HEK293T (cell line): ENCODE measurements at regions not wholly inside any gene's neighbourhood (a gene's known extent, or its start where the extent isn't known, plus 50 kb on each side); places are given as distances from the start of the nearest gene placed in this dataset.

Experiments
- CTCF ChIA-PET: fragments of 350-600 bp; formaldehyde crosslinking; extraction: SDS; loops from one replicate; lab custom pipeline; 2021; ENCODE audit warnings: antibody characterized with exemption, inconsistent platforms; lab: Yijun Ruan, JAX
- POLR2A ChIA-PET: fragments of 350-600 bp; formaldehyde crosslinking; extraction: SDS; loops from one replicate; lab custom pipeline; 2020; ENCODE audit warnings: antibody characterized with exemption, inconsistent platforms; lab: Yijun Ruan, JAX
- DNase-seq: peaks from one replicate; pipeline ENCODE4 v3.0.0; 2012; ENCODE audit warnings: mixed read lengths; ENCODE audit errors: extremely low spot score
- ARNT ChIP-seq: fragments of 450-650 bp; IDR thresholded peaks from 2 replicates; pipeline ENCODE4 v1.6.1; 2017; ENCODE audit warnings: mild to moderate bottlenecking
- BHLHE40 ChIP-seq: fragments of 450-650 bp; IDR thresholded peaks from 2 replicates; pipeline ENCODE4 v1.6.1; 2016; ENCODE audit warnings: mild to moderate bottlenecking, moderate library complexity, borderline replicate concordance
- CTBP1 ChIP-seq: fragments of 450-650 bp; IDR thresholded peaks from 2 replicates; pipeline ENCODE4 v1.6.1; 2016; ENCODE audit warnings: borderline replicate concordance
- ELF4 ChIP-seq: fragments of 450-650 bp; IDR thresholded peaks from 2 replicates; pipeline ENCODE4 v1.6.1; 2017; ENCODE audit warnings: antibody characterized with exemption
- FOXA1 ChIP-seq: fragments of 450-650 bp; IDR thresholded peaks from 2 replicates; pipeline ENCODE4 v1.6.1; 2016; ENCODE audit warnings: mild to moderate bottlenecking
- FOXK2 ChIP-seq: fragments of 450-650 bp; IDR thresholded peaks from 2 replicates; pipeline ENCODE4 v1.6.1; 2016; ENCODE audit warnings: mild to moderate bottlenecking
- FOXM1 ChIP-seq: fragments of 450-650 bp; IDR thresholded peaks from 2 replicates; pipeline ENCODE4 v1.6.1; 2017; ENCODE audit warnings: mild to moderate bottlenecking, borderline replicate concordance
- HDGF ChIP-seq: fragments of 450-650 bp; IDR thresholded peaks from 2 replicates; pipeline ENCODE4 v1.6.1; 2017; ENCODE audit warnings: antibody characterized with exemption, borderline replicate concordance
- L3MBTL2 ChIP-seq: fragments of 450-650 bp; conservative IDR thresholded peaks from 2 replicates; pipeline ENCODE4 v1.6.1; 2016; ENCODE audit warnings: mild to moderate bottlenecking
- LEF1 ChIP-seq: fragments of 450-650 bp; IDR thresholded peaks from 2 replicates; pipeline ENCODE4 v1.6.1; 2017; ENCODE audit warnings: mild to moderate bottlenecking, borderline replicate concordance
- NFRKB ChIP-seq: fragments of 450-650 bp; IDR thresholded peaks from 2 replicates; pipeline ENCODE4 v1.6.1; 2016; ENCODE audit warnings: mild to moderate bottlenecking, moderate library complexity
- PKNOX1 ChIP-seq: fragments of 450-650 bp; IDR thresholded peaks from 2 replicates; pipeline ENCODE4 v1.6.1; 2016
- SP1 ChIP-seq: fragments of 450-650 bp; IDR thresholded peaks from 2 replicates; pipeline ENCODE4 v1.6.1; 2017
- SUZ12 ChIP-seq: fragments of 450-650 bp; IDR thresholded peaks from 2 replicates; pipeline ENCODE4 v1.6.1; 2016; ENCODE audit warnings: mild to moderate bottlenecking
- TARDBP ChIP-seq: fragments of 450-650 bp; IDR thresholded peaks from 2 replicates; pipeline ENCODE4 v1.6.1; 2016
- ZNF384 ChIP-seq: fragments of 450-650 bp; IDR thresholded peaks from 2 replicates; pipeline ENCODE4 v1.6.1; 2016

DNA sequence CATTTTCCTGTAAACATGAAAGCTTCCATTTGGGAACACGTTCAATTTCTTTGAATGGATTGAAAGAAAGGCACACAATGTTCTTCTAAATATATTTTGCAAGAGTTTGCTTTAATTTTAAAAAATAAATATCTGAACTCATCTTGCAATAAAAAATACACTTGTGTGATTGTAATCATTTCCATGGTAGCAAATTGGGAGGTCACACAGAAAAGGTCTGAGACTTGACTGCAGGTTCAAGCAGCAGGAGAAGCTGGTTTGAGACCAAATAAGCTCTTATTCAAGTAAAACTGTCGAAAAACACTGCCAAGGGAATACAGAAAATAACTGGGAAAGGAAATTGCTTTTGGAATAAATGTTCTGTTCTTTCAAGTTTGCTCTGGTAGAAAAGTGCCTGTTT is 498.9 kb downstream of the ADGRL2 start:
- DNase-seq: no peak
- ChIA-PET POLR2A (no interaction called here), CTCF (no interaction called here)
- TF ChIP-seq PKNOX1 (no peak), L3MBTL2 (no peak), FOXK2 (no peak), FOXA1 (no peak)

GRCh38 chr1:82299056-82299455 is 498.3 kb downstream of the ADGRL2 start:
- ChIA-PET POLR2A (no interaction called here), CTCF (no interaction called here)
- no peak for DNase-seq
- TF ChIP-seq LEF1 (no peak), FOXK2 (no peak), L3MBTL2 (no peak), PKNOX1 (no peak), SUZ12 (no peak), BHLHE40 (no peak), SP1 (no peak)

DNA sequence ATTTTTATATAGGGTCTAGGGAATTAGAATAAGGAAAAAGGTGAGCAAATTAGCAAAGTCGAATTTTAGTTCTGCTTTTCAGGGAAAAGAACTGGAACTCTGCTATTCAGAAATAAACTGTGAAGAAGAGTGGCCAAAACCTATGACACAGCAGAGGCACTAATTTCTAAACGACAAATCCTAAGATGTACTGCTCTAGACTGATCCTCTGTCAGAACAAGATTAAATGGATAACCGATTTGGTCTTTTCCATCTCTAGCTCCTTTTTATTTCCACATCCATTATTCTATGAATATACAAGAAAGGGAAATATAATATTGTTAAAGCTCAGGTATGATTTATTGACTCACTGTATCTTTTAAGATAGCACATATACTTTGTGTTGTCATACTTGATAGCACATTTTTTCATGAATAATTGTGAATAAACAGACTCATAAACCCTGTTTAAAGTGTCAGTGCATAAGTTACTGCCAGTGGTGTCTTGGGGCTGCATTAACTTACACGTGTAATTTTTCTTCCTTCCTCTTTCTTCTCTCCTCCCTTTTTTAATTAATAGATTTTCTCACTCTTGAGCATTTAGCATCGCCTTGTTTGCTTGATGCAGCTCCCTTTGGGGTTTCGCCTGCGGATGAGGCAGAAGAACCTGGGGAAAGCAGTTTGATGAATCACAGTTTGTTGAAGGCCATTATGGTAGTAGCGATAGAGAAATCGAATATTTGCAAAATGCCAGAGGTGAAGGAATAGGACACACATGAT is 496.6 kb downstream of the ADGRL2 start:
- ChIA-PET POLR2A (no interaction called here), CTCF (no interaction called here)
- TF ChIP-seq BHLHE40: no peak
- TF ChIP-seq ZNF384: no peak
- no peak for TF ChIP-seq HDGF
- no peak for TF ChIP-seq SP1
- no peak for TF ChIP-seq FOXA1
- TF ChIP-seq FOXM1: no peak
- no peak for TF ChIP-seq TARDBP

DNA sequence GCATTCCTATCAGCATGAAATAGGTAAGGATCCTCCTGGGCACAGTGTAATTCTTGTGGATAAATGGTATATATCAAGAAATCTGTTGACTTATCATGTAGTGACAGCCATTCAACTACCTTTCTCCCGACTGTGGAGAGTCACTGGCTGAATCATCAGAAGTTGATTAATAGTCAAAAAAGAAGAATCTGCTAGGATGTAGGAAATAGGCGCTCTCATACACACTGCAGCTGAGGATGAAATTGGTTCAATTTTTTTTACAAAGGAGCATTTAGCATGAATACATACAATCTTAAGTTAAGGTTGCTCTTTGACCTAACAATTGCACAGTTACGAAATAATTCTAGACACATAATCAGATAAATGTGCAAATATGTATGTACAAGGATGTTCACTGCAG is 486.8 kb downstream of the ADGRL2 start:
- TF ChIP-seq LEF1 (no peak), L3MBTL2 (no peak), BHLHE40 (no peak), NFRKB (no peak), FOXM1 (no peak), FOXK2 (no peak), ARNT (no peak)
- ChIA-PET POLR2A (no interaction called here), CTCF (no interaction called here)
- no peak for DNase-seq

More for the DNA sequence above, 496.6 kb downstream of the ADGRL2 start:
- DNase-seq: no peak

DNA sequence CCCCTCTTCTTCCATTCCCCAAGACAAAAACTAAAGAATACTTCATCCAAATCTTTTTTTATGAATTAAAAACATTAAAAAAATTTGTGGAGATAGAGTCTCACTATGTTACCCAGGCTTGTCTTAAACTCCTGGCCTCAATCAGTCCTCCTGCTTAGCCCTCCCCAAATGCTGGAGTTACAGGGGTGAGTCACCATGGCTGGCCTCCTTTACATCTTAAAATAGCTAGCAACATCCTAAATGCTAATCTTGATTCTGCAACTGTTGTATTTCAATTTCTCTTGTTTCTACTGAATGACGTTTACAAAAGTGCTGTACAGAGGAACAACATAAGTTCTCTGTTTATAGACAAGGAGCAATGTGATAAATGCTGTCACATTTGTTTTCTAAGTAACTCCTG is 483.5 kb downstream of the ADGRL2 start:
- CTCF ChIA-PET: no interaction called here

GRCh38 chr1:82279241-82279640 is 478.5 kb downstream of the ADGRL2 start:
- POLR2A ChIA-PET: no interaction called here
- DNase-seq: no peak
- TF ChIP-seq SUZ12 (no peak), LEF1 (no peak), FOXK2 (no peak), ARNT (no peak)
- CTCF ChIA-PET: no interaction called here

More for the DNA sequence above, 483.5 kb downstream of the ADGRL2 start:
- no peak for TF ChIP-seq NFRKB
- TF ChIP-seq FOXA1: no peak
- no peak for TF ChIP-seq TARDBP
- TF ChIP-seq ARNT: no peak
- TF ChIP-seq FOXK2: no peak
- TF ChIP-seq FOXM1: no peak
- TF ChIP-seq ZNF384: no peak
- TF ChIP-seq SP1: no peak
- TF ChIP-seq SUZ12: no peak
- TF ChIP-seq ELF4: no peak
- no peak for TF ChIP-seq L3MBTL2
- TF ChIP-seq CTBP1: no peak
- no peak for TF ChIP-seq HDGF
- POLR2A ChIA-PET: no interaction called here
- DNase-seq: no peak

DNA sequence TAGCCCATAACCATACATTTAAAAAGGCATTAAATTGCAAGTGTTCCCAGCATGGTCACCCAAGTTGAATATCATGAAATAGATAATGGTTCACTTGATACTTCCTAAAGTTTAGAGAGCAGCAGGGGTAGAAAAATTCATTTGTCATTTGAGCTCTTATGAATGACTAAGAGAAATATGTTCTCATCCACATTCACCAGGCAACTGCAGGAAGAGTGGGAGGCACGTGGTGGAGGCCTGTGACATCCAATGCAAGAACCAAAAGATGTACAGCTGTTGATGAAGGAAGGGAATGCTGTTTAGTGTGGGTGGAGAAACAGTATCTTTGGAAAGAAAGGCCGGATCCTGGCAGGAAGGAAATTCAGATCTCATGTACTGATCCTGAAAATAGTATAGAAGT is 473.1 kb downstream of the ADGRL2 start:
- POLR2A ChIA-PET: no interaction called here
- CTCF ChIA-PET: no interaction called here
- no peak for DNase-seq
- TF ChIP-seq HDGF (no peak), ZNF384 (no peak), FOXA1 (no peak), FOXK2 (no peak), ELF4 (no peak)

- CTCF ChIA-PET: no interaction called here
- POLR2A ChIA-PET: no interaction called here
- no peak for DNase-seq
- no peak for TF ChIP-seq FOXK2
- no peak for TF ChIP-seq NFRKB
- TF ChIP-seq TARDBP: no peak
- TF ChIP-seq ARNT: no peak
- TF ChIP-seq CTBP1: no peak
- no peak for TF ChIP-seq LEF1
- TF ChIP-seq ELF4: no peak
- no peak for TF ChIP-seq HDGF
Measured at GRCh38 chr1:82269431-82269830, 468.7 kb downstream of the ADGRL2 start.
